Fibroblast of lung (primary cell): ENCODE measurements at regions not wholly inside any gene's neighbourhood (a gene's known extent, or its start where the extent isn't known, plus 50 kb on each side); places are given as distances from the start of the nearest gene placed in this dataset.

Experiments used
- CTCF ChIP-seq, 2 donors: IDR thresholded peaks in 1 of 2; conservative IDR thresholded peaks in 1 of 2; 1 replicate in 1 of 2; 2 replicates in 1 of 2; pipeline ENCODE4 v1.5.1; 2011 to 2012; ENCODE audit warnings: low read length in 2 of 2, control low read depth in 1 of 2, inconsistent platforms in 1 of 2, low read depth in 1 of 2, mild to moderate bottlenecking in 1 of 2
- EZH2 ChIP-seq: IDR thresholded peaks from 2 replicates; pipeline ENCODE4 v1.5.1; 2012; ENCODE audit warnings: low read length, control low read depth, mild to moderate bottlenecking; ENCODE audit errors: missing control alignments

- no peak for TF ChIP-seq CTCF (conservative IDR thresholded peaks at IDR 0.05 in 1 of 2, IDR thresholded peaks at IDR 0.05 in 1 of 2; ENCODE audit: low read depth in 1 of 2, low read length in 2 of 2)
- TF ChIP-seq EZH2 = no peak
Observed at GRCh38 chr3:94323596-94323995, 260.7 kb downstream of the NSUN3 start.
